ENCODE measurements at regions not wholly inside any gene's neighbourhood (a gene's known extent, or its start where the extent isn't known, plus 50 kb on each side); places are given as distances from the start of the nearest gene placed in this dataset.
"Not testable (repeated sequence)": the region's sequence is repeated elsewhere in the genome, so short reads cannot be mapped to it uniquely, and the experiment has no call there.

DNA sequence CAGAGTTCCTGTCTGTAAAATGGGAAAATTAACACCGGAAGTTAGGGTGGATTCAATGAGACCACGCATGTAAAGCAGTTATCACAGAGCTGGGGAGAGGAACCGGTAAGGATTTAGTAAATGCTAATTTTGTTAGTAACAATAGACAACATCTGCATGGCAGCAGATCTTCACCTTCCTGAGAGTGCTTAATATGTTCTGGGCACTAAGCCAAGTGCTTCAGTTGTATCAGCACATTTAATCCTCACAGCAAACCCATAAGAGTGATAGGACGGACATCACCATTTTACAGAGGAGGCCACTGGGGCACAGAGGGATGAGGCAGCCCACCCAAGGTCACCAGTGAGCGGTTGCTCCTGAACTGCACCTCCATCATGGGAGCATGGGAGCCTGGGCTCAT, 189.4 kb downstream of the WNT5A start:
- DNase-seq (ENCODE audit: low read depth in 2 of 3, low spot score in 1 of 3), result no peak

DNA sequence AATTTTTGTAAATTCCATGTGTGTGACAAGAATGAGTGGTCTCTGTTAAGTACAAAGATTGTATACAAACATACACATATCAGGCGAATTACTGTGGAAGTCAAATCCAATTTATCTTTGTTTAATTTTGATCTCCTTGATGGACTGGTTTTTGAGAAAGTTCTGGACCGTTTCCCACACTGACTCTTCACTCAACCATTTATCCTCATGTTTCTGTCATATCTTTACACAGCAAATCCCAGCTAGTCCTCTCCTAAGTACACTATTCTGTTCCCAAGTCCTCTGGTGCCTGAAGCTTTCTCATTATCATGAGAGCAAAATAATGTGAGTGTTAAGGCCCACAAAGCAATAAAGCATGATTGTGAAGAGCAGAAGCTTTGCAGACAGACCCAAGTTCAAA, 189.9 kb downstream of the WNT5A start:
- no peak for DNase-seq (ENCODE audit: low read depth in 2 of 3, low spot score in 1 of 3)

DNA sequence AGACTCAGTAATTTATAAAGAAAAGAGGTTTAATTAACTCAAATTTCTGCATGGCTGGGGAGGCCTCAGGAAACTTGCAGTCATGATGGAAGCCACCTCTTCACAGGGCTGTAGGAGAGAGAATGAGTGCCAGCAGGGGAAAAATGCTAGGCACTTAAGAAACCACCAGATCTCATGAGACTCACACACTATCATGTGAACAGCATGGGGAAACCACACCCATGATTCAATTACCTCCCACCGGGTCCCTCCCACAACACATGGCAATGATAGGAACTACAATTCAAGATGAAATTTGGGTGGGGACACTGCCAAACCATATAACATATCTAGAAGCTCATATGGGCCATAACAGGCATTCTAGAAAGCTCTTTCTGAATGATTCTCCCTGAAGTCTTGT, 190.3 kb downstream of the WNT5A start:
- no peak for DNase-seq (ENCODE audit: low read depth in 2 of 3, low spot score in 1 of 3)

DNA sequence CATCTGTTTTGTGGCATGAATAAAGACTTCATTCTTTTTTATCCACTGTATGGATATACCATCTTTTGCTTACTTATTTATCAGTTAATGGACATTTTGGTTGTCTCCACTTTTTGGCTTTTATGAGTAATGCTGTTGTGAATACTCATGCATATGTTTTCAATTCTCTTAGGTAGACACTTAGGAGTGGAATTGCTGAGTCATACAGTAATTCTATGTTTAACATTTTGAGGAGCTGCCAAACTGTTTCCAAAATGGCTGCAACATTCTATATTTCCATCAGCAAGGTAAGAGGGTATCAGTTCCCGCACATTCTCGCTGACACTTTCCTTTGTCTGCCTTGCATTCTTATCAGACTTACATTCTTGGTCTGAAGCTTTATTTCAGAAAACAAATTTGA, 191.1 kb downstream of the WNT5A start:
- DNase-seq (ENCODE audit: low read depth in 2 of 3, low spot score in 1 of 3), result no peak

DNA sequence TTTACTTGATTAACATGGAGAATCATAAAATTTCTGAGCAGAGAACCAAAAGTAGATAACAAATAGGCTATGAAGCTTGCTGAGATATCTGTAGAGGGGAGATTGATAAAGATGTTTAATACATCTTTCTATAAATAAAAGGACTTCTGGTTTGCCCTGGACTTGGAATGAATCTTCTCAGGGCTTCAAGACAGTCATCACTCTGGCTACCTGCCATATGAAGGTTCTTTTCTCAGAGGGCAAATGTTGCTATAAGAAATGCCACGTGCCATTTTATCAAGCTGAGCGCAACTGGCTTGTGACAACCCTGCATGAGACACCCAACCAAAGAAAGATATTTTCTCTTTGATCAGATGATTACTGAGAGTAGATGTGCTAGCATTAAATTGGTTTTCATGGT, 192.5 kb downstream of the WNT5A start:
- DNase-seq (ENCODE audit: low read depth in 2 of 3, low spot score in 1 of 3), result no peak

DNA sequence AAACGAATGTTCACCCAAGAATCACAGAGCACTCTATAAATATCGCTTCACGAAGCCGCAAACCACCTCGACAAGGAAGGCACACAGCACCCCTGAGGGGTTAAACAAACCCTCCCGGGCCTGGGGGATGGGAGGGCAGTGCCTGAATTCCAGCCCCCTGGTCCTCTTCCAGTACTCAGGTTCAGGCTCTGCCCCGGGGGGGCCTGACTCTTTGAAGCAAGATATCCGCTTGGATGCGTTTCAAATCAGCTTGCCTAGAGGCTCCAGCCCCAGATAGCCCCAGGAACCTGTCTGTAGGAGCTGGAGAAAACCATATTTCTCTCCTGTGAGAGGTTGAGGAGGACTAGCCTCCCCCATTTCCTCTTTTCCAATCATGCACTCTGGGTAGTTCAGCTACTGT, 194.7 kb downstream of the WNT5A start:
- no peak for DNase-seq (ENCODE audit: low read depth in 2 of 3, low spot score in 1 of 3)

DNA sequence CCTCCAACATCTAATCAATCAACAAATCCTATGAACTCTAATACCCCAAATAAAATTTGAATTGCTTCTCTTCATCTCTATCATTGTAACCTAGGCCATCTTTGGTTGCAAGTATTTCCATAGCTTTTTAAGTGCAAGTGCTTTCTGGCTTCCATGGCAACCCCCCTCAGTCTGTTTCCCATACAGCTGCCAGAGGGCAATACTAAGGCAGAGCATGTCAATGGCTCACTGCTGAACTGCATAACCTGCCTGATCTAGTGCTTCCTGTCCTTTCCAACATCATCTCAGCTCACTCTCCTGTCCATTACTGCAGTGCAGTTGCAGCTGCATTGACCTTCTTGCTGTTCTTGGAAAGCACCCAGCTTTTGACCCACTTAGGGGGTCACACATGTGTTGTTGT, 198.4 kb downstream of the WNT5A start:
- DNase-seq (ENCODE audit: low read depth in 2 of 3, low spot score in 1 of 3), result no peak

DNA sequence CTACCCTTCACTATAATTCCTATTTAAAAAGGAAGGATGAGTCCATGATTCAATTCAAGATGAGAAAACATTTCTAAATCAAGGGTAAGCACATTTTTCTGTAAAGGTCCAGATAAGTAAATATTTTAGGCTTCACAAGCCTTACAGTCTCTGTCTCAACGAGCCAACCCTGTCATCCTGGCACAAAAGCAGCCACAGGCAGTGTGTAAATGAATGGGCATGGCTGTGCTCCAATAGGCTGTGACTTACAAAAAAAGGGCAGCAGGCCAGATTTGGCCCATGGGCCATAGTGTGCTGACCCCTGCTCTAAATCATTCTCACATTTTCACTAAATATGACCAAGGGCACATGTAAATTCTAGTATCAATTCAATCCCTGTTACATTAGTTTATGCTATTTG, 200.4 kb downstream of the WNT5A start:
- no peak for DNase-seq (ENCODE audit: low read depth in 2 of 3, low spot score in 1 of 3)

DNA sequence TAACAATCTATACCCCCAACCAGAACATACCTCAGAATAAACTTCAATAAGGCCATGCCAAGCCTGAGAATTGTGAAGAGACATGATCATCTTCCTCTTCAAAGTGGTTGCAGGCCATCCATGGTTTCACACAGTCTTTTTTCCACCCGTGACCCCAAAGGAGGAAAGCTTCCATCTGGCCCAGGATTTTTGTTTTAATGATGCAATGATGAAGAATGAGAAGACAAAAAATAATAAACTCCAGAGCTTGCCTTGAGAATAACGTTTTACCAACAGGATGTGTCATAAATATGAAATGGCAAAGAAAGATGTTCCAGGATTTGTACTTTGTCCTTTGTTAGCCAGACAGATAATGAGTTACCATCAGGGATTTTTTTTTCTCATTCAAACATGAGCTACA, 201.9 kb downstream of the WNT5A start:
- no peak for DNase-seq (ENCODE audit: low read depth in 2 of 3, low spot score in 1 of 3)

DNA sequence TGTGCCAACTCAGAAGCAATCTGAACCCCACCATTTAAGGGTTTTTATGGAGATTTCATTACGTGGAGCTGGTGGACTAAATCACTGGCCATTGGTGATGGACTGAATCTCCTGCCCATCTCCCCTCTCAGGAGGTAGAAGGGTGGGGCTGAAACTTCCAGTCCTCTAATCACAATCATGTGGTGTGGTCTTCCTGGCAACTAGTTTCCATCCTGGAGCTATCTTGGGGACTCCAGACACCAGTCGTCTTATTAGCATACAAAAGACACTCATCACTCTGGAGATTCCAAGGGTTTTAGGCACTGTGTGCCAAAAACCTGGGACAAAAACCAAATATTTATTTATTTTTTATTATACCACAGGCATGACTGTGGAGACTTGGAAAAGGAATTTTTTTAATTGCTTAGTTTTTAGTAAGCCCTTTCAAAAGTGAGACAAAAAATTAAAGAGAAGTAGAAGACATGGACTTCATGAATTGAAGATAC, 203.6 kb downstream of the WNT5A start:
- no peak for DNase-seq (ENCODE audit: low read depth in 2 of 3, low spot score in 1 of 3)

DNA sequence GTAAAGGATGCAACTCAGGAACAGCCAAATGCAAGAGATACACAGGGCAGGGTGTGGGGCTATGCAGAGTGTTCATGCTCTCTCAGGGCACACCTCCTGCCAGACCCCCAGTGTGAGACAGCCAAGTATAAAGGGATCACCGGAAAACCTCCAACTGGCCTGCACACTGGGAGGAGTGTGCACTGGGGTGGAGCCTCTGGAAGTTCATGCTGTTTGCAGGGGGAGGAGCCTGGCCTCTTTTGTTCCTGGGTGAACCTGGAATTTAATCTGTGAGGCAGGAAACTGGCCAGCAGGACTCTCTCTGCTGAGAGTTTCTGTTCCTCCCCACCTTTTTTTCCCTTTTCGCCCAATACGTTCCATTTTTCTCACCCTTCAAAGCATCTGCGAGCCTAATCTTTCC, 204.1 kb downstream of the WNT5A start:
- DNase-seq (ENCODE audit: low read depth in 2 of 3, low spot score in 1 of 3), result no peak

DNA sequence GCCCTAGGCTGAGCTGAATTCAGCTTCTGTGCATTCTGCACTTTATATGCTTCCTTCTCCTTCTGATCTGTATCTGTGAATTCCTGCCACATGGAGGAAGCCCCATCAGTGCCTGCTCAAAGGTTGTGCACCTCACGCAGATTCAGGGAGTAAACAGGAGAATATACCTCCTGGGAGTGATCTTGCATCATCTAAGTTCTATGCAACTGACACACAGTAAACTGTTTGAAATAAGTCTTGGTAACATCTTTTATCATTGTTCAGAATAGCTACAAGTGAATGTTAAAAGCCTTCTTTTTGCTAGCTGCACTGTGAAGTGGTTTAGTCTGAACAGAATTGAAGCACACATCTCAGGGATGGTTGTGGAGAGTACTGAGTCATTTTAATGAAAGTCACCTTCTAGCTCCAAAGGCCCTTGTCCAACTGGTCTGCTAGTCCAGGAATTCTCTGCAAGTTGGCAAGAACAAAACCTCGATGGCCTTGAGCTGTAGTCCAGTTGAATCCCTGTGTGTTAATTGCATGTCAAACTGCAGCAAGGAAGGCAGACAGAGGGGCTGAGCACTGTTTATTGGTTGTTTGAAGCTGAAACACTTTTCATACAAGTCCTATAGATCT, 215.0 kb downstream of the WNT5A start:
- no peak for DNase-seq (ENCODE audit: low read depth in 2 of 3, low spot score in 1 of 3)

DNA sequence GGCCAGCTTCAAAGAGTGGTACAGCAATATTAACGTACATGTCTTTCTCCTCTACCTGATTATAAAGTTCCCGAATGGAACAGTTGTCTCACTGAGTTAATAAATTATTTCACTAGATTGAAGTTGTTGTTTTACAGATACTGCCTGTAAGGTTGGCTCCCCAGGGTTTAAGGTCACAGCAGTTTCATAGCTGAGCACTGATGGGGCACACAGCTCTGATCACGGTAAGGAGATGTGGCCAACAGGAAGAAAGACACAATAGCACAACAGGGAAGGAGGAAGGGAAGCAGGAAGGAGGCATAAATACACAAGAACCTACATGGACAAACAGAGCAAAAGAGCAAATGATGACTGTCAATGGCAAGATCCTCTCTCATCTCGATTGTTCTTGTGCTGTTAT, 215.6 kb downstream of the WNT5A start:
- no peak for DNase-seq (ENCODE audit: low read depth in 2 of 3, low spot score in 1 of 3)

DNA sequence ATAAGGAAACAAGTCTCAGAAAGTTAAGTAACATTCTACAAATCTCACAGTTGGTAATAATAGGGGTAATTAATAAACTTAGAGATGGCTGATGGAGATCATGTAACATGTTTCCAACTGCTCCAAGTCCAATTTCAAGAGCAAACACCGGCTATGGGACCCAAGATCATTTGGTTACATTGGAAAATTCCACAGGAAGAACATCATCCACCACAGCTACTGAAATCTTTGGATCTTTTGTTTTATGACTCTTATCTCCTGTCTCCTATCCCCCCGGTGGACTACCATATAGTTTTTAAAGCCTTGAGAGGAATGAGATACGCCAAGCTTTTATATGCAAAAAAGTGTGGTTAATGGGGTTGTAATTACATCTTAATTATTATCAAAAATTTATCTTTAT, 216.1 kb downstream of the WNT5A start:
- no peak for DNase-seq (ENCODE audit: low read depth in 2 of 3, low spot score in 1 of 3)

DNA sequence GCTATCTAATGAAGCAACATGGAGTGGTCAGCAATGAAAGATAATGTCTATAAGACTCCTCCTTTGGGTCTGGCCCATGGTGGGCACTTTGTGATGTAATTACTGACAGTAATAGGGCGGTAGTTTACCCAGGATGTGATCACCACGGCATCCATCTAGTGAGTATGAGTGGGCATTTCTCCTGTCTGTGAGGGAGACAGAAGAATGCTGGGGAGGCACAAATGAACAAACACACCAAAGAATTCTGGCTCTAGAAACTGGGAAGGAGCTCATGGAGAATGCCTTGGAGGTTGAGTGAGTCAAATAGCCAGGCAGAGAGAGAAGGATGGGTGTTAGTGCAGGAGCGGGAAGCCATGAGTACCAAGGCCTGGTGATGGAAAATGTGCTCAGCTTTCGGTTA, 217.5 kb downstream of the WNT5A start:
- no peak for DNase-seq (ENCODE audit: low read depth in 2 of 3, low spot score in 1 of 3)

DNA sequence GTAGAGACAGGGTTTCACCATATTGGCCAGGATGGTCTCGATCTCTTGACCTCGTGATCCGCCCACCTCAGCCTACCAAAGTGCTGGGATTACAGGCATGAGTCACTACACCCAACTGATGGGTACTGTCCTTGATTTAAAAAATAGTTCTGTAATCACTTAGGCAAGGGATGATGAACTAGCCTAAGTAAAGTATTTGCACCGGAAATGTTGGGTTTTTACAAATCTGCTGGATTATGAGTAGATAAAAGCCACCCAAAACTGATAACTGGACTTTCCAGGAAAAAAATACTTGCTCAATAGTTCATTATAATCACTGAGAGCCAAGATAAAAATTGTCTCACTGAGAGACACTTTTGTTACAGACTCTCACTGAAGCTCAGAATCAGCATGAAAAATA, 218.0 kb downstream of the WNT5A start:
- DNase-seq (ENCODE audit: low read depth in 2 of 3, low spot score in 1 of 3), result no peak

DNA sequence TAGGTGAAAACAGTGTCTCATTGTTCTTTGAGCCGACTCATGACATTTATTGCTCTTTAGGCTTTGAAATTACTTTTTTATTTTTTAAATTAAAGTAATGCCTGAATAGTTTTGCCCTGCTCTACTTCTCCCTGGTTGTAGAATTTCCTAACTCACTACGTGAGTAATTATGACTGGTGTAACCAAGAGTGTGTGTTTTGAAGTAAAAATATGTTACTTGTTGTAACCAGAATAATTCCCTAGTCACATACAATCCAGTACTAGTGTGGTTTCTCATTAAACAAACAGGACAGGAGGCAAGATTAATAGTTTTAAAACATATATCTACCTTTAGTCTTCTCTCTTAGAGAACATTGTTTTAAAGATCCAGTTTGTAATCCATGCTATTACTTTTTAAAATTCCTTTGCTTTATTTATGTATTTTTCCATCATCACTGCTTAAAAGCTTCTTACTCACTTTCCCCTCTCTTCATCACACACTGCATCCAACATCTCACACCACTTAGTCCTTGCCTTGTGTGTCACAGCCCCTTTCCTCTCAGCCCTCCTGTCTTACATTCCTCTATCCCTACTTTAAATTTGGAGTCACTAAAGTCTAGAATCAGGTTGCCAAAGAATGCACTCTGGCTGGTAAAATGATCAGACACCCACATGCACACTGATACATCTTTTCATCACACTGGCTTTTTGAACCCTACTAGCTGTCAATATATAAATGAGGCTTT, 219.7 kb downstream of the WNT5A start:
- no peak for DNase-seq (ENCODE audit: low read depth in 2 of 3, low spot score in 1 of 3)

DNA sequence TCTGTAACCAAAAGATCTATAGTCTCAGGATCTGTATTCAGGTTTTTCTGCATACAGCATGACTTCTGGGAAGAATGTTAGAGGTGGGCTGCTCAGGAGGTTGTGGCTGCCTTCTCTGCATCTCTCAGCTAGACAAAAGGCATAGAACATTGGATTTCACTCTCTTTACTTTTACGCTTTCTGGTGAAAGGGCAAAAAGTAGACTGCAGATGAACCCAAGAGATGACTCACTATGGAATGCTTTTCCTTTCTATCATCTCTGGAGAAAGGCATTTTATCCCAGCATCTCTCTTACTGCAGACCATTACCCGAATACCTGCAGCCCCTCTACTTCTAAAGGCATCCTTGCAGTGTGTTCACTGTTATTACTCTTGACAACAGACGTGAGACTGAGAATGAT, 222.2 kb downstream of the WNT5A start:
- no peak for DNase-seq (ENCODE audit: low read depth in 2 of 3, low spot score in 1 of 3)

DNA sequence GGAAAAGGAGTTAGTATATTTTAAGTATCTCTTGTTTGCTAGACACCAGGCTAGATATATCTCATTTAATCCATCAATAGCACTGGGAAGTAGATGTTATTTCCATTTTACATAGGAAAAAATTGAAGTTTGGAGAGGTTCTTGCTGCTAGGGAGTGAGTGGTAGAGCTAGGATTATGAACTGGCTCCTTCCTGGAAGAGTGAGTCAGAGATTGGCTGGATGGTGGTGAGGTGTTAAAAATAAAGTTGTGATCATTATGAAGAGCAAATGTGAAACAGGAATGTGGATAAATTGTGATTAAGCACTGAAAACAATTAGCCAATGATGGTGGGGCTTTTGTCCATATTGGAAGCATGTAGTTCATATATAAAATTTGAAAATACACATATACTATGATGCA, 234.2 kb downstream of the WNT5A start:
- no peak for DNase-seq (ENCODE audit: low read depth in 2 of 3, low spot score in 1 of 3)

DNA sequence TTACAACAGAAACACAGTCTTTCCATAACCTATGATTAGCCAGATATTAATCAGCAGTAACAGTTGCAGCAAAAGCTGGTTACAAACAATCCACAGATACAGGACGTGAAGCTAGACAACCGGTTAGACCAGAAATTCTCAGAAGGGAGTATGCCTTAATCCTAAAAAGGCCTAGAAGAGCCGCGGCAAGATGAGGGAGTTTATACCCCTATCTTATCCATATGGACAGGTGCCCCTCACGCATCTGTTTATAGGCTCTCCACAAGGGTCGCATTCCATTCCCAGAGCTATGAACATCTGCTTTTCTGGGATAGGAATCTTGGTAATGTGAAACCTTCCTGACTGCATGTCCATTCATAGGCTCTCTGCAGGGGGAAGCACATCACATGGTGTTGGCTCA, 237.9 kb downstream of the WNT5A start:
- DNase-seq (ENCODE audit: low read depth in 2 of 3, low spot score in 1 of 3), result not testable (repeated sequence)

DNA sequence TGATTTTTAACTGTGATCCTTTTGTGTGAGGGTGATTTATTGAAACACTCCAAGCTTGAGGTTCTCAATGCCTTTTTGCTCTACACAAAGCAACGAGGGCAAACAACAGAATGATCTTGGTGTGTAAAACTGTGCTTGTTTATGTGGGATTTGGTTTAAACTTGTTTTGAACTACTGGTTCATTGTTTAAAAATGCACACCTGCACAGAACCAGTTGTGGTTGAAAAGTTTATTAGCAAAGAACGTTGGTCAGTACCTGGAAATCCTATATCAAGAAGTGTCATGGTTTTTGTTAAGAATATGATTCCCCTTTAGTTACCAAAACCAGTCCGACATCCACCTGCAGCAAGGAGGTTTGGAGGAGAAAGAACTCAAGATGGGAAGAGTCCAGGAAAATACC, 239.4 kb downstream of the WNT5A start:
- no peak for DNase-seq (ENCODE audit: low read depth in 2 of 3, low spot score in 1 of 3)

DNA sequence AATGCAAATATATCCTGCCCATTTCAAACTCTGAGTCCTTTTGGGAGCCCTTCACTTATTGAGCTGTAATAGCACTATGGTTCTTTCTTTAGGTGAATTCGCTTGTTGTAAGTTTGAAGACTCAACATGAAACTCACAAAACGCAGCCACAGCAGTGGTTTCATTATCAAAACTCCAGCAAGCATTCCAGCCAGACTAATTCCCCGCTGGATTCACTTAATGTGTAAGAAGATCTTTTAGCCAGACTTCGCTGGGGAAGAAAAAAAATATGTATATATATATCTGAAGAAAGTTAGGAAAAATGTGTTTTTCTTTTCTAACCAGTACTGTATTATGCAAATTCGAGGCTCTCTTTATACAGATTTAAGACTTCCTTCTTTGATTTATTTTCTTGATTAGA, 241.1 kb downstream of the WNT5A start:
- DNase-seq (ENCODE audit: low read depth in 2 of 3, low spot score in 1 of 3), result no peak

DNA sequence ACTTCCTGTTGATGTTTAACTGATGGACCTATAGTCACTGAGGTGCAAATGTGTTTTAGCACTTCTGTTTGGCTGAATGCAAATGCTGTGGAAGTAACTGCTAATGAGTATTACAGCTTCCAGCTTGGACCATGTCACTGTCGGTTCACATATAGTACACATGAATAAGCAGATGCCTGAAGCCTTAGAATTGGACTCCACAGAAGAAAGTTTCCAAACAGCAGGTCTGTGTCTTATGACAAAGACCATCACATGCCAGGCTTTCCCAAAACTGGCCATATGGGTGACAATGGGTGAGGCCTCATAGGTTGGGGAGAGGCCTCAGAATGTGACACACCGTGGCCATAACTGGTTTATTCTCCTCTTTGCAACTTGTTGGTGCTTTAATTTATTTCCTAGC, 241.8 kb downstream of the WNT5A start:
- DNase-seq (ENCODE audit: low read depth in 2 of 3, low spot score in 1 of 3), result no peak
